DND-41 (cell line): ENCODE measurements at regions not wholly inside any gene's neighbourhood (a gene's known extent, or its start where the extent isn't known, plus 50 kb on each side); places are given as distances from the start of the nearest gene placed in this dataset.

Experiments used
- CTCF ChIP-seq: IDR thresholded peaks from 2 replicates; pipeline ENCODE4 v1.5.1; 2012; ENCODE audit warnings: borderline replicate concordance, low read length, moderate library complexity, mild to moderate bottlenecking; ENCODE audit not compliant: poor library complexity, severe bottlenecking; ENCODE audit errors: extremely low read depth
- EZH2 ChIP-seq: IDR thresholded peaks from 3 replicates; pipeline ENCODE4 v1.6.1; 2012; ENCODE audit warnings: borderline replicate concordance, low read depth, mild to moderate bottlenecking, moderate library complexity, low read length, inconsistent platforms; ENCODE audit not compliant: severe bottlenecking

DNA sequence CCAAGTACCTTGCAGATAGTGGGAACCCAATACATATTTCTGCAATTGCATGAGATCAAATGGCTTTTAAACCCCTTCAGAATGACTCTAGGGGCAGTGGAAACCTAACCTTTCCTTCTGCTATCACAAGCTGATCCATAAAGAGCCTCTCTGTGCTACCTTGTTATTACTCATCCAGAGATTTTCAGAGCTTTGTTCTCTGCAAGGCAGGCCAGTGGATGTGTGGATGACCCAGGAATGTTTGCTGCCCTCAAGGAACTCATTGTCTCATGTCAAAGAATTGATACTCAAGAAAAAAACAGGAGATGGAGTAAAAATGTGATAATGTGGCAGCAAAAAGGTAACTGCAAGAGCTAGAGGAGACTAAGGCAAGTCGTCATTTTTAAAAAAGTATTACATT lies 164.1 kb downstream of the HMHB1 start:
- no peak for TF ChIP-seq CTCF
- no peak for TF ChIP-seq EZH2
